Neural cell (in vitro differentiated cells): ENCODE measurements at regions not wholly inside any gene's neighbourhood (a gene's known extent, or its start where the extent isn't known, plus 50 kb on each side); places are given as distances from the start of the nearest gene placed in this dataset.

Experiments used
- H2AFZ ChIP-seq: fragments of 200-600, 300-800 bp; sonication (generic), shearing (Covaris generic); 2 replicates; pipeline ENCODE4 v1.6.0; 2014; ENCODE audit warnings: low read depth, mild to moderate bottlenecking, antibody characterized with exemption, low read length, moderate library complexity
- H3F3A ChIP-seq: fragments of 200-600 bp; shearing (Covaris generic); 2 replicates; pipeline ENCODE4 v1.6.1; 2016; ENCODE audit warnings: mild to moderate bottlenecking, moderate library complexity, mixed read lengths, antibody characterized with exemption, low read length; ENCODE audit not compliant: insufficient read depth, poor library complexity, severe bottlenecking
- H3K27ac ChIP-seq: fragments of 200-600, 300-800 bp; sonication (generic), shearing (Covaris generic); 2 replicates; pipeline ENCODE4 v1.5.1; 2014; ENCODE audit warnings: mild to moderate bottlenecking, low read length, moderate library complexity
- H3K27me3 ChIP-seq: fragments of 300-800, 200-600 bp; sonication (generic), shearing (Covaris generic); 2 replicates; pipeline ENCODE4 v1.6.0; 2014; ENCODE audit warnings: mild to moderate bottlenecking, low read depth, low read length, moderate library complexity; ENCODE audit not compliant: insufficient read depth
- H3K36me3 ChIP-seq: fragments of 300-800, 200-600 bp; sonication (generic), shearing (Covaris generic); 2 replicates; pipeline ENCODE4 v1.5.1; 2014; ENCODE audit warnings: mild to moderate bottlenecking, antibody characterized with exemption, low read length, moderate library complexity; ENCODE audit not compliant: insufficient read depth
- H3K4me2 ChIP-seq: fragments of 300-800, 200-600 bp; sonication (generic), shearing (Covaris generic); 2 replicates; pipeline ENCODE4 v1.6.0; 2014; ENCODE audit warnings: mild to moderate bottlenecking, low read length
- H3K4me3 ChIP-seq: fragments of 300-800, 200-600 bp; sonication (generic), shearing (Covaris generic); 2 replicates; pipeline ENCODE4 v1.5.1; 2014; ENCODE audit warnings: mild to moderate bottlenecking, low read length, moderate library complexity
- H3K79me2 ChIP-seq: fragments of 200-600 bp; shearing (Covaris generic); replicated peaks from 2 replicates; pipeline ENCODE4 v1.6.0; 2014; ENCODE audit warnings: mild to moderate bottlenecking, low read length, moderate library complexity; ENCODE audit not compliant: insufficient read depth
- H3K9ac ChIP-seq: fragments of 300-800, 200-600 bp; sonication (generic), shearing (Covaris generic); 2 replicates; pipeline ENCODE4 v1.6.1; 2016; ENCODE audit warnings: mild to moderate bottlenecking, low read length, mixed read lengths
- H3K9me2 ChIP-seq: fragments of 200-600 bp; shearing (Covaris generic); 2 replicates; pipeline ENCODE4 v1.6.1; 2016; ENCODE audit warnings: mild to moderate bottlenecking, low read length, mixed read lengths; ENCODE audit not compliant: insufficient read depth
- H3K9me3 ChIP-seq: fragments of 200-600, 300-800 bp; sonication (generic), shearing (Covaris generic); 2 replicates; pipeline ENCODE4 v1.6.1; 2016; ENCODE audit warnings: mild to moderate bottlenecking, mixed run types, low read length, moderate library complexity, mixed read lengths
- H4K20me1 ChIP-seq: fragments of 200-600 bp; shearing (Covaris generic); 2 replicates; pipeline ENCODE4 v1.6.1; 2016; ENCODE audit warnings: mild to moderate bottlenecking, mixed run types; ENCODE audit not compliant: insufficient read depth
- EP300 ChIP-seq: fragments of 450-650 bp; conservative IDR thresholded peaks from 2 replicates; pipeline ENCODE4 v1.6.1; 2014; ENCODE audit warnings: antibody characterized with exemption, mild to moderate bottlenecking, moderate library complexity; ENCODE audit not compliant: poor library complexity, severe bottlenecking
- EZH2 ChIP-seq: fragments of 200-600, 300-800 bp; shearing (Covaris generic), sonication (generic); IDR thresholded peaks from 2 replicates; pipeline ENCODE4 v1.6.1; 2014; ENCODE audit warnings: antibody characterized with exemption, low read length, borderline replicate concordance, mild to moderate bottlenecking; ENCODE audit not compliant: insufficient read depth, poor library complexity, severe bottlenecking
- MXI1 ChIP-seq: fragments of 450-650 bp; conservative IDR thresholded peaks from 2 replicates; pipeline ENCODE4 v1.6.1; 2014; ENCODE audit warnings: antibody characterized with exemption, mild to moderate bottlenecking; ENCODE audit not compliant: poor library complexity, severe bottlenecking
- POLR2AphosphoS5 ChIP-seq: IDR thresholded peaks from 2 replicates; pipeline ENCODE4 v1.6.1; 2012
- RAD21 ChIP-seq: fragments of 450-650 bp; conservative IDR thresholded peaks from 2 replicates; pipeline ENCODE4 v1.6.1; 2014; ENCODE audit warnings: antibody characterized with exemption, mild to moderate bottlenecking, moderate library complexity
- SMC3 ChIP-seq: fragments of 450-650 bp; conservative IDR thresholded peaks from 2 replicates; pipeline ENCODE4 v1.6.1; 2014; ENCODE audit warnings: antibody characterized with exemption, mild to moderate bottlenecking, moderate library complexity; ENCODE audit not compliant: poor library complexity
- TAF1 ChIP-seq: IDR thresholded peaks from 2 replicates; pipeline ENCODE4 v1.6.1; 2012; ENCODE audit warnings: low read depth
- TF ChIP-seq, protein P1 (sequence below): IDR thresholded peaks from 2 replicates; pipeline ENCODE4 v1.6.1; 2012; ENCODE audit warnings: borderline replicate concordance
- TF ChIP-seq, protein P2 (sequence below): fragments of 450-650 bp; IDR thresholded peaks from 2 replicates; pipeline ENCODE4 v1.5.1; 2014; ENCODE audit warnings: antibody characterized with exemption, mild to moderate bottlenecking, moderate library complexity; ENCODE audit not compliant: poor library complexity, severe bottlenecking

DNA sequence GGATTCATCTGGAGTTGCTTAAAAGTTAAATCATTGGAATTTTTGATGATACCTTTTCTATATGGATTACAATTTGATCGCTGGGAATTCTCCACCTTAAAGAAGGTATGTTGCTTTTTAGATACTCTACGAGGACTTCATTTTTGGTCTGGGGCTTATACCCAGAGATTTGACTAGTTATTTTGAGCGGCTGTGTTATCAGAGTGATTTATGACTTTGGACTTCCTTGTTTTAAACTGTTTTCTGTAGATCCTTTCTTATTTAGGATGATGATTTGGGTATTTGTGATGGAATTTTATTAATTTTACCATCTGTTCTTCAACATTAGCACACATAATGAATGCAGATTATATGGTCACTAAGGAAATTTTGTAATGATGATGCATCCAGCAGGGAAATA lies 75.2 kb downstream of the SOX4 start:
- H3K79me2 ChIP-seq: peaks cover 77% of the 10 kb centered on the region
- H2AFZ ChIP-seq: no peak overlapping the region
- H3F3A ChIP-seq: no peaks in the 10 kb centered on the region
- peak overlapping the region; percentile 77 for H3K4me3 ChIP-seq
- no peaks in the 10 kb centered on the region for H3K36me3 ChIP-seq
- TF ChIP-seq MXI1: no peak
- TF ChIP-seq, protein P1, sequence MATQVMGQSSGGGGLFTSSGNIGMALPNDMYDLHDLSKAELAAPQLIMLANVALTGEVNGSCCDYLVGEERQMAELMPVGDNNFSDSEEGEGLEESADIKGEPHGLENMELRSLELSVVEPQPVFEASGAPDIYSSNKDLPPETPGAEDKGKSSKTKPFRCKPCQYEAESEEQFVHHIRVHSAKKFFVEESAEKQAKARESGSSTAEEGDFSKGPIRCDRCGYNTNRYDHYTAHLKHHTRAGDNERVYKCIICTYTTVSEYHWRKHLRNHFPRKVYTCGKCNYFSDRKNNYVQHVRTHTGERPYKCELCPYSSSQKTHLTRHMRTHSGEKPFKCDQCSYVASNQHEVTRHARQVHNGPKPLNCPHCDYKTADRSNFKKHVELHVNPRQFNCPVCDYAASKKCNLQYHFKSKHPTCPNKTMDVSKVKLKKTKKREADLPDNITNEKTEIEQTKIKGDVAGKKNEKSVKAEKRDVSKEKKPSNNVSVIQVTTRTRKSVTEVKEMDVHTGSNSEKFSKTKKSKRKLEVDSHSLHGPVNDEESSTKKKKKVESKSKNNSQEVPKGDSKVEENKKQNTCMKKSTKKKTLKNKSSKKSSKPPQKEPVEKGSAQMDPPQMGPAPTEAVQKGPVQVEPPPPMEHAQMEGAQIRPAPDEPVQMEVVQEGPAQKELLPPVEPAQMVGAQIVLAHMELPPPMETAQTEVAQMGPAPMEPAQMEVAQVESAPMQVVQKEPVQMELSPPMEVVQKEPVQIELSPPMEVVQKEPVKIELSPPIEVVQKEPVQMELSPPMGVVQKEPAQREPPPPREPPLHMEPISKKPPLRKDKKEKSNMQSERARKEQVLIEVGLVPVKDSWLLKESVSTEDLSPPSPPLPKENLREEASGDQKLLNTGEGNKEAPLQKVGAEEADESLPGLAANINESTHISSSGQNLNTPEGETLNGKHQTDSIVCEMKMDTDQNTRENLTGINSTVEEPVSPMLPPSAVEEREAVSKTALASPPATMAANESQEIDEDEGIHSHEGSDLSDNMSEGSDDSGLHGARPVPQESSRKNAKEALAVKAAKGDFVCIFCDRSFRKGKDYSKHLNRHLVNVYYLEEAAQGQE: no peak
- TF ChIP-seq, protein P2, sequence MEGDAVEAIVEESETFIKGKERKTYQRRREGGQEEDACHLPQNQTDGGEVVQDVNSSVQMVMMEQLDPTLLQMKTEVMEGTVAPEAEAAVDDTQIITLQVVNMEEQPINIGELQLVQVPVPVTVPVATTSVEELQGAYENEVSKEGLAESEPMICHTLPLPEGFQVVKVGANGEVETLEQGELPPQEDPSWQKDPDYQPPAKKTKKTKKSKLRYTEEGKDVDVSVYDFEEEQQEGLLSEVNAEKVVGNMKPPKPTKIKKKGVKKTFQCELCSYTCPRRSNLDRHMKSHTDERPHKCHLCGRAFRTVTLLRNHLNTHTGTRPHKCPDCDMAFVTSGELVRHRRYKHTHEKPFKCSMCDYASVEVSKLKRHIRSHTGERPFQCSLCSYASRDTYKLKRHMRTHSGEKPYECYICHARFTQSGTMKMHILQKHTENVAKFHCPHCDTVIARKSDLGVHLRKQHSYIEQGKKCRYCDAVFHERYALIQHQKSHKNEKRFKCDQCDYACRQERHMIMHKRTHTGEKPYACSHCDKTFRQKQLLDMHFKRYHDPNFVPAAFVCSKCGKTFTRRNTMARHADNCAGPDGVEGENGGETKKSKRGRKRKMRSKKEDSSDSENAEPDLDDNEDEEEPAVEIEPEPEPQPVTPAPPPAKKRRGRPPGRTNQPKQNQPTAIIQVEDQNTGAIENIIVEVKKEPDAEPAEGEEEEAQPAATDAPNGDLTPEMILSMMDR: no peak
- TF ChIP-seq POLR2AphosphoS5: no peak
- no peak for TF ChIP-seq RAD21
- no peak for TF ChIP-seq EZH2
- H4K20me1 ChIP-seq: no peaks in the 10 kb centered on the region
- no peak overlapping the region for H3K27ac ChIP-seq
- H3K27me3 ChIP-seq: peaks cover 31% of the 10 kb centered on the region
- no peaks in the 10 kb centered on the region for H3K9me2 ChIP-seq
- H3K9me3 ChIP-seq: no peaks in the 10 kb centered on the region
- no peak overlapping the region for H3K9ac ChIP-seq
- peak overlapping the region; percentile 18 for H3K4me2 ChIP-seq

DNA sequence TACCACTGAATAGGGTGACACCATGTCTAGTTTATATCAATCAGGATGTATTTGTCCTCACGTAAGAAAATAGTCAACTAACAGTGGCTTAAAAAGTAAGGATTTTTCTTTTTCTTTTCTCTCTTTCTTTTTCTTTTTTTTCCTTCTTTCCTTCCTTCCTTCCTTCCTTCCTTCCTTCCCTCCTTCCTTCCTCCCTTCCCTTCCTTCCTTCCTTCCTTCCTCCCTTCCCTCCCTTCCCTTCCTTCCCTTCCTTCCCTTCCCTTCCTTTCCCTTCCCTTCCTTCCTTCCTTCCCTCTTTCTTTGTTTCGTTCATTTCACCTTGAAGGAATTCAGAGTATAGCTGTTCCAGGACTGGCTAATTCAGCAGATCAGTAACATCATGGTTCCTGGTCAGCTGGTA lies 83.2 kb downstream of the SOX4 start:
- no peaks in the 10 kb centered on the region for H3K36me3 ChIP-seq
- H3K79me2 ChIP-seq: peaks cover 77% of the 10 kb centered on the region

More for the DNA sequence above, 83.2 kb downstream of the SOX4 start:
- Histone ChIP-seq H3K9me2 (no peaks in the 10 kb centered on the region), H2AFZ (no peak overlapping the region), H3F3A (no peaks in the 10 kb centered on the region), H3K4me2 (no peak overlapping the region), H4K20me1 (no peaks in the 10 kb centered on the region), H3K27ac (no peak overlapping the region), H3K9me3 (no peaks in the 10 kb centered on the region), H3K27me3 (no peaks in the 10 kb centered on the region), H3K4me3 (no peak overlapping the region), H3K9ac (no peak overlapping the region)
- TF ChIP-seq, protein P2: no peak
- TF ChIP-seq, protein P1: no peak
- TF ChIP-seq POLR2AphosphoS5: no peak
- TF ChIP-seq TAF1: no peak
- TF ChIP-seq MXI1: no peak
- no peak for TF ChIP-seq EP300
- no peak for TF ChIP-seq RAD21
- TF ChIP-seq EZH2: no peak
- no peak for TF ChIP-seq SMC3
